ENCODE measurements at regions not wholly inside any gene's neighbourhood (a gene's known extent, or its start where the extent isn't known, plus 50 kb on each side); places are given as distances from the start of the nearest gene placed in this dataset.
"Not testable (repeated sequence)": the region's sequence is repeated elsewhere in the genome, so short reads cannot be mapped to it uniquely, and the experiment has no call there.

GRCh38 chr20:1754306-1754705 lies 96.7 kb upstream of the SIRPG start:
- Histone ChIP-seq H3K27ac (ENCODE audit: low read length) (no peak overlapping the region), H3K9me3 (ENCODE audit: control insufficient read depth, insufficient read depth, low read length) (no peaks in the 10 kb centered on the region), H3K4me3 (ENCODE audit: low read length) (no peak overlapping the region), H3K27me3 (ENCODE audit: control insufficient read depth, insufficient read depth, low read length) (no peaks in the 10 kb centered on the region), H3K36me3 (ENCODE audit: control insufficient read depth, insufficient read depth, low read length) (no peaks in the 10 kb centered on the region), H3K4me1 (ENCODE audit: control insufficient read depth, insufficient read depth, low read length) (no peaks in the 10 kb centered on the region)
- Mint-ChIP-seq H3K4me1 (no peaks in the 10 kb centered on the region), H3K36me3 (no peaks in the 10 kb centered on the region), H3K9me3 (peaks cover 0 to 2% of the 10 kb centered on the region in 2 donors), H3K27ac (no peak overlapping the region), H3K4me3 (no peak overlapping the region), H3K27me3 (ENCODE audit: low read depth in 2 of 2) (peaks cover 16 to 33% of the 10 kb centered on the region in 2 donors)
- WGBS (ENCODE audit: insufficient coverage), result 29% methylated on average over 2 of the region's 2 CpGs
- intact Hi-C loops (cut with micrococcal nuclease), result no loop called here
- TF ChIP-seq CTCF (IDR thresholded peaks at IDR 0.05), result no peak
- no peak for DNase-seq
- no peak for ATAC-seq

DNA sequence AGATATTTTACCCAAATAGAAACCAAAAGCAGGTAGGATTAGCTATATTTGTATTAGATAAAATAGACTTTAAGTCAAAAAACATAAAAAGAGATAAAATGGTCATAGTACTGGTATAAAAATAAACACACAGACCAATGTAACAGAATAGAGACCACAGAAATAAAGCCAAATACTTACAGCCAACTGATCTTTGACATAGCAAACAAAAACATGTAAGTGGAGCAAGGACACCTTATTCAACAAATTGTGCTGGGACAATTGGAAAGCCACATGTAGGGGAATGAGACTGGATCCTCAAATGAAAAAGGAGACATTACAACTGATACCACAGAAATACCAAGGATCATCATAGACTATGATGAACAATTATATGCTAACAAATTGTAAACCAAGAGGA lies 94.5 kb upstream of the SIRPG start:
- no peaks in the 10 kb centered on the region for H3K36me3 Mint-ChIP-seq
- H3K9me3 Mint-ChIP-seq, result peaks cover 0 to 2% of the 10 kb centered on the region in 2 donors
- no peak for TF ChIP-seq CTCF (IDR thresholded peaks at IDR 0.05)
- no peak for DNase-seq
- no peaks in the 10 kb centered on the region for H3K36me3 ChIP-seq (ENCODE audit: control insufficient read depth, insufficient read depth, low read length)
- no peak for ATAC-seq
- no peaks in the 10 kb centered on the region for H3K4me1 ChIP-seq (ENCODE audit: control insufficient read depth, insufficient read depth, low read length)
- H3K4me1 Mint-ChIP-seq, result no peaks in the 10 kb centered on the region
- H3K4me3 ChIP-seq (ENCODE audit: low read length), result no peak overlapping the region
- peaks cover 20 to 50% of the 10 kb centered on the region in 2 donors for H3K27me3 Mint-ChIP-seq (ENCODE audit: low read depth in 2 of 2)
- no peaks in the 10 kb centered on the region for H3K27me3 ChIP-seq (ENCODE audit: control insufficient read depth, insufficient read depth, low read length)
- no peak overlapping the region for H3K27ac ChIP-seq (ENCODE audit: low read length)
- H3K27ac Mint-ChIP-seq, result no peak overlapping the region
- no peaks in the 10 kb centered on the region for H3K9me3 ChIP-seq (ENCODE audit: control insufficient read depth, insufficient read depth, low read length)
- intact Hi-C loops (cut with micrococcal nuclease), result no loop called here
- no peak overlapping the region for H3K4me3 Mint-ChIP-seq

GRCh38 chr20:1748777-1749176 lies 91.2 kb upstream of the SIRPG start:
- Mint-ChIP-seq H3K4me1 (no peaks in the 10 kb centered on the region), H3K27me3 (ENCODE audit: low read depth in 2 of 2) (peaks cover 20 to 54% of the 10 kb centered on the region in 2 donors), H3K36me3 (no peaks in the 10 kb centered on the region), H3K27ac (no peak overlapping the region), H3K9me3 (peaks cover 0 to 2% of the 10 kb centered on the region in 2 donors), H3K4me3 (no peak overlapping the region)
- Histone ChIP-seq H3K36me3 (ENCODE audit: control insufficient read depth, insufficient read depth, low read length) (no peaks in the 10 kb centered on the region), H3K4me3 (ENCODE audit: low read length) (no peak overlapping the region), H3K27me3 (ENCODE audit: control insufficient read depth, insufficient read depth, low read length) (no peaks in the 10 kb centered on the region), H3K9me3 (ENCODE audit: control insufficient read depth, insufficient read depth, low read length) (no peaks in the 10 kb centered on the region), H3K27ac (ENCODE audit: low read length) (no peak overlapping the region), H3K4me1 (ENCODE audit: control insufficient read depth, insufficient read depth, low read length) (no peaks in the 10 kb centered on the region)
- DNase-seq, result no peak
- intact Hi-C loops (cut with micrococcal nuclease), result no loop called here
- TF ChIP-seq CTCF (IDR thresholded peaks at IDR 0.05), result no peak
- ATAC-seq, result no peak

DNA sequence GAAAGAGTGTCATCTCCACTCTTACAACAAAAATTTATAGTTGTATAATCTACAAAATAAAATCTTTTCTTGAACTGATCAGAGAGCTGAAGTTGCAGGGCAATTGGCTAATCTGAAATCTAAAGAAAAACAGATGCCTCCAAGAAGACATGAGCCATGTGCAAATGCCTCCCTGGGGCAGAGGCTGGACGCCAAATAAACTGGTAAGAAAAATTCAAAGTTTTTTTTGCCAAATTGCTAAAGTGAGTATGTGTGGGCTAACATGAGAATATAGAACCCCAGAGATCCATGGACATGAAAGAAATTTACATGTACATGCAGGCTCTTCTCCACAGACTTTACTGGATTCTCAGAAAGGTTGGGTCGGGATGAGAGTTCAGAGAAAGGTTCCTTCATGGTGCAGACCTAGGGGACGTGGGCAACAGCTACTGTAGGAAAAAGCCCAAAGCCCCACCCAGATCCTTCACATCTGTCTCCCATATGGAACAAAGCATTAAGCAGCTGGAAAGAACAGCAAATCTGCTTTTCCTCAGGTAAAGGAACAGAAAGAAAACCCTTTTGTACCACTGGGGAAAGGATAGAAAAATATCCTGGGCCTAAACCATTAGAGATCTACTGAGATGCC lies 90.5 kb upstream of the SIRPG start:
- Mint-ChIP-seq H3K4me1 (no peaks in the 10 kb centered on the region), H3K9me3 (peaks cover 0 to 2% of the 10 kb centered on the region in 2 donors), H3K4me3 (no peak overlapping the region), H3K27me3 (ENCODE audit: low read depth in 2 of 2) (peaks cover 20 to 50% of the 10 kb centered on the region in 2 donors), H3K27ac (no peak overlapping the region), H3K36me3 (no peaks in the 10 kb centered on the region)
- H3K9me3 ChIP-seq (ENCODE audit: control insufficient read depth, insufficient read depth, low read length), result no peaks in the 10 kb centered on the region
- 100% methylated on average over 1 of the region's 3 CpGs for WGBS (ENCODE audit: insufficient coverage)
- no peaks in the 10 kb centered on the region for H3K36me3 ChIP-seq (ENCODE audit: control insufficient read depth, insufficient read depth, low read length)
- H3K27ac ChIP-seq (ENCODE audit: low read length), result no peak overlapping the region
- DNase-seq, result no peak
- H3K4me3 ChIP-seq (ENCODE audit: low read length), result no peak overlapping the region
- H3K4me1 ChIP-seq (ENCODE audit: control insufficient read depth, insufficient read depth, low read length), result no peaks in the 10 kb centered on the region
- no peak for ATAC-seq
- H3K27me3 ChIP-seq (ENCODE audit: control insufficient read depth, insufficient read depth, low read length), result no peaks in the 10 kb centered on the region
- intact Hi-C loops (cut with micrococcal nuclease), result no loop called here
- TF ChIP-seq CTCF (IDR thresholded peaks at IDR 0.05), result no peak

GRCh38 chr20:1742049-1742434 lies 84.5 kb upstream of the SIRPG start:
- ATAC-seq; H3K36me3 Mint-ChIP-seq; H3K27me3 ChIP-seq (ENCODE audit: control insufficient read depth, insufficient read depth, low read length); H3K27ac Mint-ChIP-seq; H3K27ac ChIP-seq (ENCODE audit: low read length); H3K4me1 Mint-ChIP-seq; H3K4me1 ChIP-seq (ENCODE audit: control insufficient read depth, insufficient read depth, low read length); H3K4me3 Mint-ChIP-seq; H3K4me3 ChIP-seq (ENCODE audit: low read length); intact Hi-C loops (cut with micrococcal nuclease); H3K9me3 ChIP-seq (ENCODE audit: control insufficient read depth, insufficient read depth, low read length); H3K9me3 Mint-ChIP-seq; H3K36me3 ChIP-seq (ENCODE audit: control insufficient read depth, insufficient read depth, low read length); DNase-seq: not testable (repeated sequence)
- peaks cover 9 to 22% of the 10 kb centered on the region in 2 donors for H3K27me3 Mint-ChIP-seq (ENCODE audit: low read depth in 2 of 2)
- WGBS (ENCODE audit: insufficient coverage), result no CpG with 5 or more reads among the region's 4 CpGs

Data from natural killer cell (primary cell).